Muscle of back (tissue), 3 donors: ENCODE measurements at regions not wholly inside any gene's neighbourhood (a gene's known extent, or its start where the extent isn't known, plus 50 kb on each side); places are given as distances from the start of the nearest gene placed in this dataset.
"Not testable (repeated sequence)": the region's sequence is repeated elsewhere in the genome, so short reads cannot be mapped to it uniquely, and the experiment has no call there.

ENCODE experiments used
- DNase-seq, 3 donors: peaks; one replicate each; pipeline versions ENCODE4 v3.0.0 to v3.0.0-alpha.2; 2013

DNA sequence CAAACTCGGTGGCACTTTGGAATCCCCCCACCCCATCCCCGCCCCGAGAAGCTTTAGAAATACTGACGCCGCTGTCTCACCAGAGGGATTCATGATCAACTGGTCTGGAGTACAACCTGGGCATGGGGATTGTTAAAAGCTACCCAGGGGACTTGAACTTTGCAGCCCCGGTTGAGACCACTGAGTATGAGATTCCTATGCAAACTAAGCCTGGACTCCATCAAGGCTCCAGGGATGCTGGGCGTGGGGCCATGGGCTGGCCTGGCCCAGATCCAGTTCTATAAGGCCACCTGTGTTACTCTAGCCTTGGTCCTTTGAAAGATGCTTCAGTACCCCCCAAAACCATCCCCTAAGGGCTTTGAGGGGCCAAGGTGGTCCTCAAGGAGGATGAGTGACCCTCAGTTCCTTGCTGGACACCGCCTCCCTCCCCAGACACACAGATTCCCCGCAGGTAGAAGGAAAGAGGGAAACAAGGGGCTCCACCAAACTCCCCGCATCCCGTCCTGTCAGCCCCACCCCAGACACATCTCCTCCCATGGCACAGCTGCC is 68.5 kb downstream of the MRPL36 start:
- DNase-seq: no peak

GRCh38 chr5:1730487-1730847 is 69.2 kb downstream of the MRPL36 start:
- no peak for DNase-seq

DNA sequence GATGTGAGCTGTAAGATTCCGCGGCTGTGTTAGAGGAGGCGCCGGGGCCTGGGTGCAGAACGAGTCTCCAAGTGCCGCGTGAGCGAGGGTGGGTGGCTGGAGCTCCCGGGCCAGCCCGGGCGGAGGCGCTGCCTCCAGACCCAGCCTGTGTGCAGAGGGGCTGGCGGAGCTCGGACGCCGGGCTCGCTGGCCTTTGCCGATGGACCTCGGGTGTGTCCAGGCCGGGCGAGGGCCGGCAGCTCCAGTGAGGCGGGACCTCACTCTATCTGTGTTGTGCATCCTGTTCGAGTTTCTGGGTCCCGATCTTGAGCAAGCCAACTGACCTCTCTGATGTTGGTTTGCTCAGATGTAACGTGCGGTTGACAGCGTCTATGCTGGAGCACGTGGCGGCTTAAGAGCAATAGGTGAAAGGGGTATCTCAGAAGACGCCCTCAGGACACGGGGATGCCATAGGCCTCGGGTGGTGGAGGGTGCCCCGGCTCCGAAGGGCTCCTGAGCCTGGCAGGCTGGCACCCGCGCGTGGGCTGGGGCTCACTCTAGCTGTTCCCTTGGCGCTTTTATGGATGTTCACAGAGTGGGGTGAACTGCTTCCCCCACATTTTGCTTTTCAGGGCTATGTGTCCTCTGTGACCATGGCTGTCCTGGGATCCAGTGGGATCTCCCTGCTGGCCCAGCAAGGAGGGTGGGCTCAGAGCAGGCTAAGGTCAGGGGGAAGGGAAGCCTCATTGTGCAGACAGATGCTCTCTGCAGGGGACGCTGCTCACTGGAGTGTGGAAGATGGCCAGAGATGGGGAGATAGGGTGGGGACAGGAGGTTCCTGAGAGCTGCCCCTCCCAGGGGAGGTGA is 69.8 kb downstream of the MRPL36 start:
- no peak for DNase-seq

- no peak for DNase-seq
Measured at GRCh38 chr5:1728846-1729245, 70.8 kb downstream of the MRPL36 start.

GRCh38 chr5:1727571-1727970 is 72.1 kb downstream of the MRPL36 start:
- DNase-seq: no peak

GRCh38 chr5:1726956-1727355 is 72.7 kb downstream of the MRPL36 start:
- DNase-seq: no peak

GRCh38 chr5:1726469-1726865 is 73.2 kb downstream of the MRPL36 start:
- DNase-seq: no peak

DNA sequence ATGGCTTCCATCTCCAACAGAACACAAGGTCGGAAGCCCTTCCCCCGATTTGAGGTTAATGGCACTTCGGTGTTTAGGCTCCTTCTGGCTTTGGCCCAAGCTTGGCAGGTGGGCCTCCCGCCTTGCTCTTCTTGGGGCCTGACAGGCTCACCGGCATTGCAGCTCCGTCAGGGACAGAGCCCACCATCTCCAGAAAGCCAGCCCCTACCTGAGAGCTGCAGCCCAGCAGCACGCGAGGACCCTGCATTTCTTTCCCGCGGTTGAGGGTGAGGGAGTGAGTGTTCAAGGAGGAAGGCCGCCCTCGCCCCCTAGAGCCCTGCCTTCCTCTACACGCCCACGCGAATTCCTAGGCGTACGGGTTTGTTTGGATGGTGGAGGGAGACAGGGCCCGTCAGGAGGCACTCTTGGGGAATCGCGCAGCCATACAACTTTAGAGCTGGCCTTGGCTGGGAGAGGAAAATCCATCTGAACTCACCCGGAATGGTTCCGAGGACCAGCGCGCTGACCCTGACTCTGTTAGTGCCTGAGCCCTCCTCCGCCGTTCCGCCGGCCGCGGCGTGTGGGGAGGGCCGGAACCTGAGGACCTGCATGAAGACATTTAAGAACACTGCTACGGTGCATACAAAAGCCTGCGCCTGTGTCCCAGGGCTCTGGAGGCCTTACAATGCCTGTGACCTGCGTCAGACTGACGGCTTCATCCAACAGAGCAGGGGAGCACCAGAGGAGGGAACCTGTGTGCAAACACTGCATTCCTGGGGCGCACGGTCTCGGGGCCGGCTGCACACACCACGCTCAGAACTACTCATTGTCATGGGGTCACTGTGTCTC is 73.8 kb downstream of the MRPL36 start:
- no peak for DNase-seq

GRCh38 chr5:1724822-1725602 is 74.6 kb downstream of the MRPL36 start:
- DNase-seq: no peak

GRCh38 chr5:1723957-1724821 is 75.4 kb downstream of the MRPL36 start:
- no peak for DNase-seq

DNA sequence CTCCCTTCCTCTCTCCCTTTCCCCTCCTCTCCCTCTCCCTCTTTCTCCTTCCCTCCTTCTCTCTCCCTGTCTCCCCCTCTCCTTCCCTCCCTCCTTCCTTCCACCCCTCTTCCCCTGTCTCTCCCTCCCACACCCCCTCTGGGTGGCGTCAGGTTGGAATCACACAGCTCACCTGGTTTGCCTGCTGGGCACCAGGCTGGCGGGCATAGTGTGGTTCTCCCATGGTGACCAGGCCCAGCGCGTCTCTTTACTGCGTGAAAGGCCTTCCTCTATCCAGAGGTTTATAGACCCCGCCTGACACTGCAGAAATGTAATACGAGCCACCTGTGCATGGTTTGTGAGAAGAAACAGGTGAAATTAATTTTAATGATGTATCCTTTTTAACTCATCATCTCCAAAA is 76.2 kb downstream of the MRPL36 start:
- DNase-seq: no peak

DNA sequence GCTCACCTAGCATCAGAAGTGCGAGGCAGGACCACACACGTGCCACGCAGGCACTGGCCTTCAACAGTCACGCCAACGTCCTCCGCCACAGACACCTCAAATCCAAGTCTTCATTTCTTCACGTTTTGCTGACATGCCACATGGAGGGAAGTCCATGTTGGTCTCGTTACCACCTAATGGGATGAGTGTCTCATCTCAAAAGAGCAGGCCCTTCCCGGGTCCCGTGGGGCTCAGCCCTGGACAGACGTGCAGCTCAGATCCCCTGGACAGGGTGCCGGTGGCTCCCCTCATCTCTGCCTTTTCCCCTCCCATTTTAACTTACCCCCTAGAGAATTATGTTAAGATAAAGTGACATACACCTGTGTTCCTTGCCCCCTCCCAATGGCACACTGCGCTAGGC is 76.8 kb downstream of the MRPL36 start:
- no peak for DNase-seq

- no peak for DNase-seq
Measured at GRCh38 chr5:1720396-1721110, 79.1 kb downstream of the MRPL36 start.

DNA sequence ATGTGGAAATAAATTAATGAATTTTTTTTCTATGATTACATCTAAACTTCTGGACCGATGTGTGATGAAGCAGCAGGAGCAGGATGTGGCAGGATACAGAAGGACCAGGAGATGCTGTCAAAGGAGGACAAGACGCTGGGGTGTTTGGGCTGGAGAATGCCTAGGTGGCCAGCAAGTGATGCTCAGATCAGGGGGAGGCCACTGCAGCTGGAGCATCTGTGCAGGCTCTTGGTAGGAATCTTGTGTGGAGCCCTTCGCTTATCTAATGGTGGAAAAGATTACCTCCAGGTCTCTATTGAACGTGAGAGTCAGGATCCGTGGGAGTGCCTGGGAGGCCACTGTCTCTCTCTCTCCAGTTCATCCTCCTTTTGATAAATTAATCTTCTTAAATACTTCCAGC is 79.8 kb downstream of the MRPL36 start:
- DNase-seq: no peak

DNA sequence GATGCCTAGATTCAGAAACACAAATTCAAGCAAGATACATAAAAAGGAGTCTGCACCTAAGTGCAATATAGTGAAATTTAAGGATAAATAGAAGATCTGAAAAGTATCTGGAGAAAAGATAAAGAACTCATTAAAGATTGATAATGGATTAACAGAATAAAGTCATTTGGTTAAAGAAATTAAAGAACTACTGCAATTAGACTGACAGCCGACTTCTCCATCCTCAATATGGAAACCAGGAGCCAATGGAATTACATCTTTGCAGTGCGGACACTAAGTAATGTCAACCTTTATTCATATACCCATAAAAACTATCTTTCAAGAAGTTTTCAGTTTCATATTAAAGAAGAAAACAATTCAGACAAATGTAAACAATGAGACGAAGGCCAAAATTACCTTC is 81.0 kb downstream of the MRPL36 start:
- no peak for DNase-seq

- not testable (repeated sequence) for DNase-seq
Measured at GRCh38 chr5:1710091-1710490, 89.5 kb downstream of the MRPL36 start.

GRCh38 chr5:1709171-1709803 is 90.3 kb downstream of the MRPL36 start:
- no peak for DNase-seq

DNA sequence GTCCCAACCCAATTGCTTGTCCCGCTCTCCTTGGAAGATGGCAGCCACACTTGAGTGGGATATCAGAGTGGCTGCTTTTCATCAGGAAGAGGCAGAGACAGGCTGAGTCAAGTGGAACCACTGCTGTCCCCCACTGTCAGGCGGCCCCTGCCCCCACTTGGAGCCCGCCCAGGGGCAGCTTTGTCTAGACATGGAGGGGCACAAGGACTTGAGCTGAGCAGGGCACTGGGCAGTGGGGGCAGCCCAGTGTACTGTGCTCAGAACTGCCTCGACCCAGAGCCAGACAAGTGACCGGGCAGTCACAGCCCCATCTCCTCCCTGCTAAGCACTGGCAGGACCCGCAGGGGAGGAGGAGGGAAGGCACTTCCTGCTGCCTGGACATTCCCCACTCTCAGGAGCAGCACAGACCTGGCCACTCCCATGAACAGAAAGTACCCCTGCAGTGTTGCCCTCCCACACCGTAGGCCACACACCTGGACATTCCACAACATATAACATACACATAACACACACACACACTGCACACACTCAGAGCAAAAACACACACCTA is 91.0 kb downstream of the MRPL36 start:
- no peak for DNase-seq

DNA sequence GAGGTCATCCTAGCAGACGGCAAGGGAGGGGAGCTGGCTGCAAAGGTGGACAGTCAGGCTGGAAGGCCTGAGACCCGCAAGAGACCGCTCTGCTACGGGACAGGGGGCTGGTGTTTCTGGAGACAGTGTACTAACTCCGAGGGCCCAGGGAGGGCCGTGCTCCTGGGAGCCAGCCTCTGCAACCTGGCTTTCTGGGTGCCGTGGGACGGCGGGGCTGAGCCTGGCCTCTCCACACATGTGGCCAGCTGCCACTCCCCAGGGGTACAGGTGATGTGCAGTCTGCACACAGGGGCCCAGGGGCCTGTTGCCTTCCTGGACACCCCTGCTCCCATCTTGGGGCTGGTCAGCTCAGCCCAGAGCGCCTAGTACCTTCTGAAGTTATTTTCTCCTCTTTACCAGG is 92.2 kb downstream of the MRPL36 start:
- no peak for DNase-seq

DNA sequence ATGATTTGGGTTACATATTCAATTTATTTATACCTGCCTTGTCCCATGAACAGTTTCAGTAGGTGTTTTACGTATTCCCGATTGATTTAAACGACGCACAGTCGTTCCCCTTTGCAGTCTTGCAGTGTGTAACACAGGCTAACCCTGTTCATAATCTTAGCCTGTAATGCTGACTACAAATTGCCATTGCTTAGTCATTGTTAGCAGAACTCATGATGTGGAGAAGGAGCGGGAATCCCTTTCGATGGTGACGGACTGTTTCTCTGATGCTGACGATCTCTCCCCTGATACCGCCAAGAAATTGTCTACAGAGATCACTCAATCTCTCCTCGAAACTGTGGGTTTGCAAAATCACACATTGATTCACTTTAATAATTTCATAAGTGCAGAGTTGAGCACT is 93.2 kb downstream of the MRPL36 start:
- no peak for DNase-seq
